Keratinocyte (primary cell): ENCODE measurements at regions not wholly inside any gene's neighbourhood (a gene's known extent, or its start where the extent isn't known, plus 50 kb on each side); places are given as distances from the start of the nearest gene placed in this dataset.

Experiments used
- EZH2 ChIP-seq: IDR thresholded peaks from one replicate; pipeline ENCODE4 v1.6.1; 2012; ENCODE audit warnings: inconsistent platforms, mild to moderate bottlenecking, low read length, moderate library complexity
- TF ChIP-seq, protein P1 (sequence below), 3 experiments: IDR thresholded peaks in 1 of 3; conservative IDR thresholded peaks in 1 of 3; optimal IDR thresholded peaks in 1 of 3; 2 replicates in 2 of 3; 3 replicates in 1 of 3; pipeline versions ENCODE3 to v1.5.1; 2011; ENCODE audit warnings: low read length in 3 of 3, mild to moderate bottlenecking in 3 of 3, moderate library complexity in 2 of 3, control low read depth in 1 of 3, inconsistent platforms in 1 of 3; ENCODE audit not compliant: insufficient read depth in 2 of 3; ENCODE audit errors: extremely low read depth in 1 of 3

DNA sequence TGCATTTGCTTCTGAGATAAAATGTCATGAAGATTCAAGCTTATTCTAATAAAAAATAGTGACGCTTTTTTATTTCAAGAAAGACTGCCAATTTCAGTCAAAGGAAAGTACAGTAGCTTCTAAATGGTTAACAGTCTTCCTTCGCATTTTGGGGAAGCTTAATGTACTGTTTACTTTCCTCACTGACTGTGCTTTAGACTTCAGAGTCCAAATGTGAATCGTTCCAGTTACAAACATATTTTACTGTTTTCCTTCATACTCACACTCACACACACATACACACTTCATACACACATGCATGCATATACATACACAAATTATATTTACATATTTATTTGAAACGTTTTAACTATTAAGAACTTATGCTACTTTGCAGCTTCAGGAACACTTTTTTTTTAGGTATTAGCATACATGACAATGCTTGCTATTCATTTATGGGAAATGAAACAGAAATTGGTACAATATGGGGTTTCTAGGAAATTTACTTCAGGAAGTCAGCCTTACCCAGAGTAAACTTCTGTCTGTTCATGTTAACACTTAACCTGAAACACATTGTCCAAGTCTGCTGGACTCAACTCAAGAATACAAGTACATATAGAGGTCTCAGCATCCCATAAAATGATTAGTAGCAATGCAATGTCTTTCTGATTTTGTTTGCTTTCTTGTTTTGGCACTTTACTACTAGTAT is 145.4 kb downstream of the RPS12 start:
- TF ChIP-seq, protein P1, sequence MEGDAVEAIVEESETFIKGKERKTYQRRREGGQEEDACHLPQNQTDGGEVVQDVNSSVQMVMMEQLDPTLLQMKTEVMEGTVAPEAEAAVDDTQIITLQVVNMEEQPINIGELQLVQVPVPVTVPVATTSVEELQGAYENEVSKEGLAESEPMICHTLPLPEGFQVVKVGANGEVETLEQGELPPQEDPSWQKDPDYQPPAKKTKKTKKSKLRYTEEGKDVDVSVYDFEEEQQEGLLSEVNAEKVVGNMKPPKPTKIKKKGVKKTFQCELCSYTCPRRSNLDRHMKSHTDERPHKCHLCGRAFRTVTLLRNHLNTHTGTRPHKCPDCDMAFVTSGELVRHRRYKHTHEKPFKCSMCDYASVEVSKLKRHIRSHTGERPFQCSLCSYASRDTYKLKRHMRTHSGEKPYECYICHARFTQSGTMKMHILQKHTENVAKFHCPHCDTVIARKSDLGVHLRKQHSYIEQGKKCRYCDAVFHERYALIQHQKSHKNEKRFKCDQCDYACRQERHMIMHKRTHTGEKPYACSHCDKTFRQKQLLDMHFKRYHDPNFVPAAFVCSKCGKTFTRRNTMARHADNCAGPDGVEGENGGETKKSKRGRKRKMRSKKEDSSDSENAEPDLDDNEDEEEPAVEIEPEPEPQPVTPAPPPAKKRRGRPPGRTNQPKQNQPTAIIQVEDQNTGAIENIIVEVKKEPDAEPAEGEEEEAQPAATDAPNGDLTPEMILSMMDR (optimal IDR thresholded peaks at IDR 0.05 in 1 of 3, IDR thresholded peaks at IDR 0.05 in 1 of 3, conservative IDR thresholded peaks at IDR 0.05 in 1 of 3; ENCODE audit: extremely low read depth in 1 of 3, insufficient read depth in 2 of 3, low read length in 3 of 3), result no peak
- TF ChIP-seq EZH2, result no peak
